ENCODE measurements at regions not wholly inside any gene's neighbourhood (a gene's known extent, or its start where the extent isn't known, plus 50 kb on each side); places are given as distances from the start of the nearest gene placed in this dataset.

- TF ChIP-seq, protein P1, sequence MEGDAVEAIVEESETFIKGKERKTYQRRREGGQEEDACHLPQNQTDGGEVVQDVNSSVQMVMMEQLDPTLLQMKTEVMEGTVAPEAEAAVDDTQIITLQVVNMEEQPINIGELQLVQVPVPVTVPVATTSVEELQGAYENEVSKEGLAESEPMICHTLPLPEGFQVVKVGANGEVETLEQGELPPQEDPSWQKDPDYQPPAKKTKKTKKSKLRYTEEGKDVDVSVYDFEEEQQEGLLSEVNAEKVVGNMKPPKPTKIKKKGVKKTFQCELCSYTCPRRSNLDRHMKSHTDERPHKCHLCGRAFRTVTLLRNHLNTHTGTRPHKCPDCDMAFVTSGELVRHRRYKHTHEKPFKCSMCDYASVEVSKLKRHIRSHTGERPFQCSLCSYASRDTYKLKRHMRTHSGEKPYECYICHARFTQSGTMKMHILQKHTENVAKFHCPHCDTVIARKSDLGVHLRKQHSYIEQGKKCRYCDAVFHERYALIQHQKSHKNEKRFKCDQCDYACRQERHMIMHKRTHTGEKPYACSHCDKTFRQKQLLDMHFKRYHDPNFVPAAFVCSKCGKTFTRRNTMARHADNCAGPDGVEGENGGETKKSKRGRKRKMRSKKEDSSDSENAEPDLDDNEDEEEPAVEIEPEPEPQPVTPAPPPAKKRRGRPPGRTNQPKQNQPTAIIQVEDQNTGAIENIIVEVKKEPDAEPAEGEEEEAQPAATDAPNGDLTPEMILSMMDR (IDR thresholded peaks at IDR 0.05), result peak; percentile 19; the same call in 1 of the 2 replicates
- TF ChIP-seq MXI1 (IDR thresholded peaks at IDR 0.05; ENCODE audit: low read depth, low read length) (no peak), FOXJ3 (CRISPR knock-in tag; IDR thresholded peaks at IDR 0.05) (no peak), MAX (IDR thresholded peaks at IDR 0.05; ENCODE audit: low read depth) (no peak), NRF1 (IDR thresholded peaks at IDR 0.05; ENCODE audit: low read depth, low read length) (no peak), YY1 (IDR thresholded peaks at IDR 0.05; ENCODE audit: low read depth) (no peak), TCF12 (IDR thresholded peaks at IDR 0.05) (no peak)
- TF ChIP-seq, protein P2, sequence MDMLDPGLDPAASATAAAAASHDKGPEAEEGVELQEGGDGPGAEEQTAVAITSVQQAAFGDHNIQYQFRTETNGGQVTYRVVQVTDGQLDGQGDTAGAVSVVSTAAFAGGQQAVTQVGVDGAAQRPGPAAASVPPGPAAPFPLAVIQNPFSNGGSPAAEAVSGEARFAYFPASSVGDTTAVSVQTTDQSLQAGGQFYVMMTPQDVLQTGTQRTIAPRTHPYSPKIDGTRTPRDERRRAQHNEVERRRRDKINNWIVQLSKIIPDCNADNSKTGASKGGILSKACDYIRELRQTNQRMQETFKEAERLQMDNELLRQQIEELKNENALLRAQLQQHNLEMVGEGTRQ (IDR thresholded peaks at IDR 0.05; ENCODE audit: borderline replicate concordance, low read depth, low read length), result no peak
- TF ChIP-seq, protein P3, sequence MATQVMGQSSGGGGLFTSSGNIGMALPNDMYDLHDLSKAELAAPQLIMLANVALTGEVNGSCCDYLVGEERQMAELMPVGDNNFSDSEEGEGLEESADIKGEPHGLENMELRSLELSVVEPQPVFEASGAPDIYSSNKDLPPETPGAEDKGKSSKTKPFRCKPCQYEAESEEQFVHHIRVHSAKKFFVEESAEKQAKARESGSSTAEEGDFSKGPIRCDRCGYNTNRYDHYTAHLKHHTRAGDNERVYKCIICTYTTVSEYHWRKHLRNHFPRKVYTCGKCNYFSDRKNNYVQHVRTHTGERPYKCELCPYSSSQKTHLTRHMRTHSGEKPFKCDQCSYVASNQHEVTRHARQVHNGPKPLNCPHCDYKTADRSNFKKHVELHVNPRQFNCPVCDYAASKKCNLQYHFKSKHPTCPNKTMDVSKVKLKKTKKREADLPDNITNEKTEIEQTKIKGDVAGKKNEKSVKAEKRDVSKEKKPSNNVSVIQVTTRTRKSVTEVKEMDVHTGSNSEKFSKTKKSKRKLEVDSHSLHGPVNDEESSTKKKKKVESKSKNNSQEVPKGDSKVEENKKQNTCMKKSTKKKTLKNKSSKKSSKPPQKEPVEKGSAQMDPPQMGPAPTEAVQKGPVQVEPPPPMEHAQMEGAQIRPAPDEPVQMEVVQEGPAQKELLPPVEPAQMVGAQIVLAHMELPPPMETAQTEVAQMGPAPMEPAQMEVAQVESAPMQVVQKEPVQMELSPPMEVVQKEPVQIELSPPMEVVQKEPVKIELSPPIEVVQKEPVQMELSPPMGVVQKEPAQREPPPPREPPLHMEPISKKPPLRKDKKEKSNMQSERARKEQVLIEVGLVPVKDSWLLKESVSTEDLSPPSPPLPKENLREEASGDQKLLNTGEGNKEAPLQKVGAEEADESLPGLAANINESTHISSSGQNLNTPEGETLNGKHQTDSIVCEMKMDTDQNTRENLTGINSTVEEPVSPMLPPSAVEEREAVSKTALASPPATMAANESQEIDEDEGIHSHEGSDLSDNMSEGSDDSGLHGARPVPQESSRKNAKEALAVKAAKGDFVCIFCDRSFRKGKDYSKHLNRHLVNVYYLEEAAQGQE (IDR thresholded peaks at IDR 0.05; ENCODE audit: low read depth, low read length), result no peak
Observed at GRCh38 chr1:95451054-95451453, 217.0 kb downstream of the RWDD3 start.

Measured in SK-N-SH (cell line).